ENCODE measurements at regions not wholly inside any gene's neighbourhood (a gene's known extent, or its start where the extent isn't known, plus 50 kb on each side); places are given as distances from the start of the nearest gene placed in this dataset.

- TF ChIP-seq HDAC2 (IDR thresholded peaks at IDR 0.05) = no peak
- TF ChIP-seq NFIX (CRISPR knock-in tag; IDR thresholded peaks at IDR 0.05; ENCODE audit: low read depth) = no peak
- TF ChIP-seq MLX (CRISPR knock-in tag; conservative IDR thresholded peaks at IDR 0.05) = no peak
- TF ChIP-seq FOXJ3 (CRISPR knock-in tag; IDR thresholded peaks at IDR 0.05) = no peak
- no peak for TF ChIP-seq POLR2AphosphoS5 (IDR thresholded peaks at IDR 0.05; ENCODE audit: control insufficient read depth, insufficient read depth, low read depth, low read length)
- TF ChIP-seq TAL1 (IDR thresholded peaks at IDR 0.05) = no peak
- no peak for TF ChIP-seq KDM1A (IDR thresholded peaks at IDR 0.05)
- no peak for TF ChIP-seq HNRNPUL1 (IDR thresholded peaks at IDR 0.05; ENCODE audit: low read length)
Measured at GRCh38 chr2:183964565-183964964, 633.8 kb upstream of the ZNF804A start.
